Neural cell (in vitro differentiated cells): ENCODE measurements at regions not wholly inside any gene's neighbourhood (a gene's known extent, or its start where the extent isn't known, plus 50 kb on each side); places are given as distances from the start of the nearest gene placed in this dataset.
A peak's percentile ranks its signal among the peaks of the same experiment; 100 is the strongest.

Experiments
- POLR2AphosphoS5 ChIP-seq: IDR thresholded peaks from 2 replicates; pipeline ENCODE4 v1.6.1; 2012
- SMC3 ChIP-seq: fragments of 450-650 bp; conservative IDR thresholded peaks from 2 replicates; pipeline ENCODE4 v1.6.1; 2014; ENCODE audit warnings: antibody characterized with exemption, mild to moderate bottlenecking, moderate library complexity; ENCODE audit not compliant: poor library complexity
- TF ChIP-seq, protein P1 (sequence below): IDR thresholded peaks from 2 replicates; pipeline ENCODE4 v1.6.1; 2012; ENCODE audit warnings: borderline replicate concordance
- TF ChIP-seq, protein P2 (sequence below): fragments of 450-650 bp; IDR thresholded peaks from 2 replicates; pipeline ENCODE4 v1.5.1; 2014; ENCODE audit warnings: antibody characterized with exemption, mild to moderate bottlenecking, moderate library complexity; ENCODE audit not compliant: poor library complexity, severe bottlenecking

DNA sequence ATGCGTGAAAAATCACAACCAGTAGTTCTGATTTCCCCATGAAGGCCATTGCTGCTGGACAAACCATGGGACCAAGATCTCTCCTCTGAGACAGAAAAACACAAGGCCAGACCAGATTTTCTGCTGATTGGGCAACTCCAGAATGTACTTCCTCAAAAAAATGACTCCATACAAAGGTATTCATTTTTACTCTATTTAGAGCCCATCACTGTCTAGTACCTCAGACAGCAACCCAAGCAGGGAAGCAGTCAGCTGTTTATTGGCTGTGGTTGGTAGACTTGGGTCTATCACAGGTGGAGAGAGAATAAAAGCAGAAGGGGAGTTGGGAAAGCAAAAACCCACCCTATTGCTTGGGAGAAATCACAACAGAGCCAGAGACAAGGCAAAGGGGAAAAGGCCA is 219.9 kb downstream of the PIK3C3 start:
- no peak for TF ChIP-seq POLR2AphosphoS5
- TF ChIP-seq, protein P1, sequence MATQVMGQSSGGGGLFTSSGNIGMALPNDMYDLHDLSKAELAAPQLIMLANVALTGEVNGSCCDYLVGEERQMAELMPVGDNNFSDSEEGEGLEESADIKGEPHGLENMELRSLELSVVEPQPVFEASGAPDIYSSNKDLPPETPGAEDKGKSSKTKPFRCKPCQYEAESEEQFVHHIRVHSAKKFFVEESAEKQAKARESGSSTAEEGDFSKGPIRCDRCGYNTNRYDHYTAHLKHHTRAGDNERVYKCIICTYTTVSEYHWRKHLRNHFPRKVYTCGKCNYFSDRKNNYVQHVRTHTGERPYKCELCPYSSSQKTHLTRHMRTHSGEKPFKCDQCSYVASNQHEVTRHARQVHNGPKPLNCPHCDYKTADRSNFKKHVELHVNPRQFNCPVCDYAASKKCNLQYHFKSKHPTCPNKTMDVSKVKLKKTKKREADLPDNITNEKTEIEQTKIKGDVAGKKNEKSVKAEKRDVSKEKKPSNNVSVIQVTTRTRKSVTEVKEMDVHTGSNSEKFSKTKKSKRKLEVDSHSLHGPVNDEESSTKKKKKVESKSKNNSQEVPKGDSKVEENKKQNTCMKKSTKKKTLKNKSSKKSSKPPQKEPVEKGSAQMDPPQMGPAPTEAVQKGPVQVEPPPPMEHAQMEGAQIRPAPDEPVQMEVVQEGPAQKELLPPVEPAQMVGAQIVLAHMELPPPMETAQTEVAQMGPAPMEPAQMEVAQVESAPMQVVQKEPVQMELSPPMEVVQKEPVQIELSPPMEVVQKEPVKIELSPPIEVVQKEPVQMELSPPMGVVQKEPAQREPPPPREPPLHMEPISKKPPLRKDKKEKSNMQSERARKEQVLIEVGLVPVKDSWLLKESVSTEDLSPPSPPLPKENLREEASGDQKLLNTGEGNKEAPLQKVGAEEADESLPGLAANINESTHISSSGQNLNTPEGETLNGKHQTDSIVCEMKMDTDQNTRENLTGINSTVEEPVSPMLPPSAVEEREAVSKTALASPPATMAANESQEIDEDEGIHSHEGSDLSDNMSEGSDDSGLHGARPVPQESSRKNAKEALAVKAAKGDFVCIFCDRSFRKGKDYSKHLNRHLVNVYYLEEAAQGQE: peak; percentile 29
- TF ChIP-seq, protein P2, sequence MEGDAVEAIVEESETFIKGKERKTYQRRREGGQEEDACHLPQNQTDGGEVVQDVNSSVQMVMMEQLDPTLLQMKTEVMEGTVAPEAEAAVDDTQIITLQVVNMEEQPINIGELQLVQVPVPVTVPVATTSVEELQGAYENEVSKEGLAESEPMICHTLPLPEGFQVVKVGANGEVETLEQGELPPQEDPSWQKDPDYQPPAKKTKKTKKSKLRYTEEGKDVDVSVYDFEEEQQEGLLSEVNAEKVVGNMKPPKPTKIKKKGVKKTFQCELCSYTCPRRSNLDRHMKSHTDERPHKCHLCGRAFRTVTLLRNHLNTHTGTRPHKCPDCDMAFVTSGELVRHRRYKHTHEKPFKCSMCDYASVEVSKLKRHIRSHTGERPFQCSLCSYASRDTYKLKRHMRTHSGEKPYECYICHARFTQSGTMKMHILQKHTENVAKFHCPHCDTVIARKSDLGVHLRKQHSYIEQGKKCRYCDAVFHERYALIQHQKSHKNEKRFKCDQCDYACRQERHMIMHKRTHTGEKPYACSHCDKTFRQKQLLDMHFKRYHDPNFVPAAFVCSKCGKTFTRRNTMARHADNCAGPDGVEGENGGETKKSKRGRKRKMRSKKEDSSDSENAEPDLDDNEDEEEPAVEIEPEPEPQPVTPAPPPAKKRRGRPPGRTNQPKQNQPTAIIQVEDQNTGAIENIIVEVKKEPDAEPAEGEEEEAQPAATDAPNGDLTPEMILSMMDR: no peak
- TF ChIP-seq SMC3: no peak
